GM23338 (cell line): ENCODE measurements at regions not wholly inside any gene's neighbourhood (a gene's known extent, or its start where the extent isn't known, plus 50 kb on each side); places are given as distances from the start of the nearest gene placed in this dataset.

Source experiments
- ATAC-seq: fragments of 200-7000 bp; cut with Tn5 transposase; 3 replicates; pipeline ENCODE4 v1.9.1; 2020
- DNase-seq: peaks from one replicate; pipeline ENCODE4 v3.0.0-alpha.2; 2015; ENCODE audit warnings: low spot score
- H2AFZ ChIP-seq: fragments of 200-600 bp; sonication (generic); 2 replicates; pipeline ENCODE4 v1.8.0; 2016; ENCODE audit warnings: antibody characterized with exemption, mild to moderate bottlenecking, moderate library complexity
- H3F3A ChIP-seq: fragments of 200-600 bp; sonication (generic); replicated peaks from 2 replicates; pipeline ENCODE4 v1.8.0; 2017; ENCODE audit warnings: antibody characterized with exemption, mixed run types, low read depth
- H3K27ac ChIP-seq: fragments of 200-600 bp; sonication (generic); 2 replicates; pipeline ENCODE4 v1.6.1; 2016; ENCODE audit warnings: low read depth
- H3K27me3 ChIP-seq: fragments of 200-600 bp; sonication (generic); 2 replicates; pipeline ENCODE4 v1.8.0; 2016; ENCODE audit warnings: mild to moderate bottlenecking, mixed run types, moderate library complexity; ENCODE audit not compliant: insufficient read depth
- H3K36me3 ChIP-seq: fragments of 200-600 bp; sonication (generic); 2 replicates; pipeline ENCODE4 v1.8.0; 2016; ENCODE audit warnings: mild to moderate bottlenecking; ENCODE audit not compliant: insufficient read depth
- H3K4me1 ChIP-seq: fragments of 200-600 bp; sonication (generic); 2 replicates; pipeline ENCODE4 v1.8.0; 2016; ENCODE audit warnings: mild to moderate bottlenecking, moderate library complexity; ENCODE audit not compliant: insufficient read depth
- H3K4me2 ChIP-seq: fragments of 200-600 bp; sonication (generic); 2 replicates; pipeline ENCODE4 v1.7.1; 2017; ENCODE audit warnings: mixed run types
- H3K4me3 ChIP-seq: fragments of 200-600 bp; sonication (generic); 2 replicates; pipeline ENCODE4 v1.6.1; 2016; ENCODE audit warnings: mixed run types
- H3K79me2 ChIP-seq: fragments of 200-600 bp; sonication (generic); replicated peaks from 2 replicates; pipeline ENCODE4 v1.8.0; 2017; ENCODE audit warnings: mild to moderate bottlenecking; ENCODE audit not compliant: insufficient read depth
- H3K9me2 ChIP-seq: fragments of 200-600 bp; sonication (generic); 2 replicates; pipeline ENCODE4 v1.8.0; 2017; ENCODE audit not compliant: insufficient read depth
- H4K20me1 ChIP-seq: fragments of 200-600 bp; sonication (generic); replicated peaks from 2 replicates; pipeline ENCODE4 v1.8.0; 2017; ENCODE audit warnings: mild to moderate bottlenecking; ENCODE audit not compliant: insufficient read depth
- H3K27ac Mint-ChIP-seq: 2 replicates; pipeline ENCODE4 v1.8.0; 2020; ENCODE audit warnings: inconsistent platforms, mild to moderate bottlenecking, moderate library complexity, mixed read lengths
- H3K27me3 Mint-ChIP-seq: 3 replicates; pipeline ENCODE4 v1.8.0; 2022; ENCODE audit warnings: low read depth, mild to moderate bottlenecking, moderate library complexity, mixed read lengths, inconsistent platforms; ENCODE audit not compliant: insufficient read depth, poor library complexity
- H3K36me3 Mint-ChIP-seq: 3 replicates; pipeline ENCODE4 v1.8.0; 2021; ENCODE audit warnings: low read depth, mild to moderate bottlenecking, inconsistent platforms, moderate library complexity, mixed read lengths
- H3K4me1 Mint-ChIP-seq: 3 replicates; pipeline ENCODE4 v1.8.0; 2020; ENCODE audit warnings: mild to moderate bottlenecking, inconsistent platforms, mixed read lengths
- H3K4me3 Mint-ChIP-seq: 3 replicates; pipeline ENCODE4 v1.8.0; 2021; ENCODE audit warnings: moderate library complexity, mild to moderate bottlenecking, inconsistent platforms, mixed read lengths
- H3K9me3 Mint-ChIP-seq: 3 replicates; pipeline ENCODE4 v1.8.0; 2020; ENCODE audit warnings: moderate library complexity, mild to moderate bottlenecking, inconsistent platforms, mixed read lengths
- CREB1 ChIP-seq: fragments of 250-450 bp; sonication (Bioruptor Pico); IDR thresholded peaks from 2 replicates; pipeline ENCODE4 v1.5.0; 2020; ENCODE audit warnings: low read depth, mild to moderate bottlenecking, moderate library complexity
- CTCF ChIP-seq, 2 experiments: fragments of 200-600 bp in 1 of 2; sonication (generic) in 1 of 2; conservative IDR thresholded peaks; 2 replicates each; pipeline versions ENCODE4 v1.5.1 to v1.6.1; 2016 to 2017; ENCODE audit warnings: antibody characterized with exemption in 2 of 2, low read depth in 2 of 2, mild to moderate bottlenecking in 2 of 2, moderate library complexity in 1 of 2
- ETS1 ChIP-seq: IDR thresholded peaks from 2 replicates; pipeline ENCODE4 v1.6.1; 2016; ENCODE audit warnings: antibody characterized with exemption
- EZH2 ChIP-seq: fragments of 200-600 bp; sonication (generic); IDR thresholded peaks from one replicate; pipeline ENCODE4 v1.8.0; 2017; ENCODE audit warnings: antibody characterized with exemption, mild to moderate bottlenecking, low read depth; ENCODE audit not compliant: unreplicated experiment
- EZH2phosphoT487 ChIP-seq: fragments of 200-600 bp; sonication (generic); IDR thresholded peaks from one replicate; pipeline ENCODE4 v1.8.1; 2018; ENCODE audit warnings: antibody characterized with exemption; ENCODE audit not compliant: unreplicated experiment
- JUNB ChIP-seq: IDR thresholded peaks from one replicate; pipeline ENCODE4 v1.6.1; 2016; ENCODE audit warnings: antibody characterized with exemption; ENCODE audit not compliant: unreplicated experiment
- NANOG ChIP-seq: IDR thresholded peaks from 2 replicates; pipeline ENCODE4 v1.6.1; 2016; ENCODE audit warnings: antibody characterized with exemption, borderline replicate concordance
- POLR2AphosphoS5 ChIP-seq: IDR thresholded peaks from 2 replicates; pipeline ENCODE4 v1.6.1; 2016; ENCODE audit warnings: antibody characterized with exemption, low read depth
- REST ChIP-seq: IDR thresholded peaks from one replicate; pipeline ENCODE4 v1.6.1; 2018; ENCODE audit warnings: antibody characterized with exemption; ENCODE audit not compliant: unreplicated experiment
- STAT1 ChIP-seq: IDR thresholded peaks from one replicate; pipeline ENCODE4 v1.6.1; 2016; ENCODE audit warnings: antibody characterized with exemption; ENCODE audit not compliant: unreplicated experiment
- ZNF114 ChIP-seq: fragments of 250-450 bp; sonication (Bioruptor Pico); IDR thresholded peaks from 2 replicates; pipeline ENCODE4 v1.5.0; 2020; ENCODE audit warnings: mild to moderate bottlenecking, moderate library complexity
- ZNF331 ChIP-seq: fragments of 250-450 bp; sonication (Bioruptor Pico); IDR thresholded peaks from 2 replicates; pipeline ENCODE4 v1.5.0; 2020; ENCODE audit warnings: low read depth, mild to moderate bottlenecking, moderate library complexity
- ZNF462 ChIP-seq: fragments of 250-450 bp; sonication (Bioruptor Pico); IDR thresholded peaks from 2 replicates; pipeline ENCODE4 v1.5.0; 2020; ENCODE audit warnings: mild to moderate bottlenecking, moderate library complexity

GRCh38 chr2:67221266-67221665, 175.9 kb upstream of the ETAA1 start:
- peaks cover 2% of the 10 kb centered on the region; the same call in 1 of the 3 replicates for H3K4me1 Mint-ChIP-seq
- DNase-seq (no peak), ATAC-seq (no peak)
- 0 out of 2 replicates have a peak, but pooled peaks cover 3% of the 10 kb centered on the region for H3F3A ChIP-seq
- H3K4me1 ChIP-seq, result no peaks in the 10 kb centered on the region; the same call in none of the 2 replicates
- no peaks in the 10 kb centered on the region for H3K79me2 ChIP-seq
- H3K9me2 ChIP-seq, result 0 out of 2 replicates have a peak, but pooled peaks cover 8% of the 10 kb centered on the region
- peaks cover 11% of the 10 kb centered on the region for H3K9me3 Mint-ChIP-seq
- H3K36me3 ChIP-seq, result no peaks in the 10 kb centered on the region
- H3K36me3 Mint-ChIP-seq, result peaks cover 13% of the 10 kb centered on the region
- no peak overlapping the region for H2AFZ ChIP-seq
- H3K4me2 ChIP-seq, result no peak overlapping the region
- H3K27ac Mint-ChIP-seq, result no peak overlapping the region
- TF ChIP-seq NANOG, result no peak
- no peak for TF ChIP-seq CTCF (conservative IDR thresholded peaks at IDR 0.05; ENCODE audit: low read depth in 2 of 2)
- TF ChIP-seq EZH2phosphoT487, result no peak
- no peak for TF ChIP-seq ZNF331 (CRISPR knock-in tag)
- no peak for TF ChIP-seq EZH2
- no peak for TF ChIP-seq REST
- TF ChIP-seq STAT1, result no peak
- TF ChIP-seq CREB1 (CRISPR knock-in tag), result no peak
- TF ChIP-seq ZNF114 (CRISPR knock-in tag), result no peak
- no peak for TF ChIP-seq ZNF462 (CRISPR knock-in tag)
- no peak for TF ChIP-seq POLR2AphosphoS5
- no peak for TF ChIP-seq JUNB
- no peak for TF ChIP-seq ETS1
- no peak overlapping the region for H3K27ac ChIP-seq
- no peak overlapping the region for H3K4me3 ChIP-seq
- H3K27me3 ChIP-seq, result no peaks in the 10 kb centered on the region
- no peaks in the 10 kb centered on the region for H4K20me1 ChIP-seq
- H3K27me3 Mint-ChIP-seq, result peaks cover 2% of the 10 kb centered on the region
- H3K4me3 Mint-ChIP-seq, result no peak overlapping the region
